A549 (cell line): ENCODE measurements at regions not wholly inside any gene's neighbourhood (a gene's known extent, or its start where the extent isn't known, plus 50 kb on each side); places are given as distances from the start of the nearest gene placed in this dataset.
A peak's percentile ranks its signal among the peaks of the same experiment; 100 is the strongest.

Experiments
- ATAC-seq, 2 experiments: fragments of 200-7000 bp in 1 of 2; fragments of >200 bp in 1 of 2; cut with Nextera tagmentation in 1 of 2; cut with Tn5 transposase in 1 of 2; 3 replicates each; pipeline versions ENCODE4 v1.8.0 to v1.9.1; 2018 to 2020; ENCODE audit warnings: mild to moderate bottlenecking in 1 of 2, moderate library complexity in 1 of 2
- CTCF ChIA-PET: fragments of 300-600 bp; sonication (Branson Sonifier 250); formaldehyde crosslinking; extraction: SDS; loops from one replicate; lab custom pipeline; 2021; ENCODE audit warnings: antibody characterized with exemption, inconsistent platforms; lab: Yijun Ruan, JAX
- POLR2A ChIA-PET: fragments of 350-600 bp; formaldehyde crosslinking; extraction: SDS; loops from one replicate; lab custom pipeline; 2021; ENCODE audit warnings: antibody characterized with exemption, inconsistent platforms; lab: Yijun Ruan, JAX
- DNase-seq, 2 experiments: peaks; one replicate each; pipeline versions ENCODE4 v3.0.0 to v3.0.0-alpha.2; 2011 to 2016; ENCODE audit warnings: low read depth in 1 of 2, low spot score in 1 of 2
- FAIRE-seq: peaks from 2 replicates; lab custom pipeline; 2011; peaks lifted over from hg19 to GRCh38; lab: Jason Lieb, UNC
- H3K27ac ChIP-seq, 2 experiments: fragments of >200 bp; sonication (Bioruptor Twin); formaldehyde crosslinking; 3 replicates each; pipeline ENCODE4 v1.5.1; 2016 to 2017
- H3K4me1 ChIP-seq: fragments of >200 bp; sonication (Bioruptor Twin); formaldehyde crosslinking; 3 replicates; pipeline ENCODE4 v1.6.1; 2016
- H3K4me2 ChIP-seq: fragments of >200 bp; sonication (Bioruptor Twin); formaldehyde crosslinking; 3 replicates; pipeline ENCODE4 v1.6.1; 2016
- H3K4me3 ChIP-seq: fragments of >200 bp; sonication (Bioruptor Twin); formaldehyde crosslinking; 3 replicates; pipeline ENCODE4 v1.5.1; 2016
- H3K9me3 ChIP-seq: fragments of >200 bp; sonication (Bioruptor Twin); formaldehyde crosslinking; 3 replicates; pipeline ENCODE4 v1.6.1; 2016
- BHLHE40 ChIP-seq: IDR thresholded peaks from 2 replicates; pipeline ENCODE4 v1.6.1; 2012; ENCODE audit warnings: low read depth, low read length, inconsistent platforms
- CEBPB ChIP-seq, 2 experiments: fragments of >200 bp in 1 of 2; sonication (Bioruptor Twin) in 1 of 2; formaldehyde crosslinking in 1 of 2; IDR thresholded peaks; 2 replicates each; pipeline ENCODE4 v1.6.1; 2012 to 2016
- CHD4 ChIP-seq: fragments of 200-600 bp; sonication (generic); IDR thresholded peaks from 2 replicates; pipeline ENCODE4 v1.6.1; 2016; ENCODE audit warnings: antibody characterized with exemption, mild to moderate bottlenecking, borderline replicate concordance
- EHMT2 ChIP-seq: fragments of 200-600 bp; sonication (generic); IDR thresholded peaks from 2 replicates; pipeline ENCODE4 v1.6.1; 2016; ENCODE audit warnings: antibody characterized with exemption, low read depth, mild to moderate bottlenecking, moderate library complexity
- ESRRA ChIP-seq: fragments of 150-350 bp; IDR thresholded peaks from 2 replicates; pipeline ENCODE4 v1.6.1; 2014; ENCODE audit warnings: mild to moderate bottlenecking, low read length, borderline replicate concordance
- FOSB ChIP-seq: fragments of 250-450 bp; sonication (Bioruptor Pico); IDR thresholded peaks from 2 replicates; pipeline ENCODE4 v1.5.0; 2020; ENCODE audit warnings: mild to moderate bottlenecking, moderate library complexity
- FOSL2 ChIP-seq, 2 experiments: fragments of 450-650 bp in 1 of 2; fragments of >200 bp in 1 of 2; sonication (Bioruptor Twin) in 1 of 2; formaldehyde crosslinking; IDR thresholded peaks; 2 replicates each; pipeline versions ENCODE4 v1.5.0 to v1.6.1; 2016 to 2020; ENCODE audit warnings: mild to moderate bottlenecking in 1 of 2, moderate library complexity in 1 of 2
- FOXS1 ChIP-seq: fragments of 250-450 bp; sonication (Bioruptor Pico); IDR thresholded peaks from 2 replicates; pipeline ENCODE4 v1.5.0; 2020; ENCODE audit warnings: mild to moderate bottlenecking, moderate library complexity
- HOXB5 ChIP-seq: fragments of 250-450 bp; sonication (Bioruptor Pico); IDR thresholded peaks from 2 replicates; pipeline ENCODE4 v1.5.0; 2020; ENCODE audit warnings: mild to moderate bottlenecking, moderate library complexity
- KDM1A ChIP-seq: fragments of 200-600 bp; sonication (generic); IDR thresholded peaks from 2 replicates; pipeline ENCODE4 v1.6.1; 2016; ENCODE audit warnings: low read depth, mild to moderate bottlenecking
- MYC ChIP-seq: IDR thresholded peaks from 2 replicates; pipeline ENCODE4 v1.6.1; 2012; ENCODE audit warnings: mild to moderate bottlenecking, inconsistent platforms, low read length, improper control_type of control experiment, borderline replicate concordance
- NR3C1 ChIP-seq: fragments of >200 bp; sonication (Bioruptor Twin); formaldehyde crosslinking; IDR thresholded peaks from 3 replicates; pipeline ENCODE4 v1.6.1; 2017
- RAD21 ChIP-seq, 2 experiments: fragments of >200 bp in 1 of 2; sonication (Bioruptor Twin) in 1 of 2; formaldehyde crosslinking in 1 of 2; IDR thresholded peaks in 1 of 2; conservative IDR thresholded peaks in 1 of 2; 2 replicates in 1 of 2; 3 replicates in 1 of 2; pipeline ENCODE4 v1.6.1; 2012 to 2018; ENCODE audit warnings: inconsistent platforms in 1 of 2
- RARB ChIP-seq: fragments of 250-450 bp; sonication (Bioruptor Pico); IDR thresholded peaks from 2 replicates; pipeline ENCODE4 v1.8.0; 2021; ENCODE audit warnings: mild to moderate bottlenecking, moderate library complexity
- RCOR1 ChIP-seq: fragments of 150-350 bp; IDR thresholded peaks from 2 replicates; pipeline ENCODE4 v1.6.1; 2014; ENCODE audit warnings: antibody characterized with exemption, low read length, low read depth
- RFX5 ChIP-seq: fragments of 450-650 bp; IDR thresholded peaks from 2 replicates; pipeline ENCODE4 v1.7.1; 2014; ENCODE audit warnings: antibody characterized with exemption, mild to moderate bottlenecking, moderate library complexity
- SMC3 ChIP-seq: fragments of >200 bp; sonication (Bioruptor Twin); formaldehyde crosslinking; IDR thresholded peaks from 3 replicates; pipeline ENCODE4 v1.6.1; 2018; ENCODE audit warnings: inconsistent platforms
- SREBF2 ChIP-seq: fragments of 450-650 bp; IDR thresholded peaks from 2 replicates; pipeline ENCODE4 v1.6.1; 2014; ENCODE audit warnings: mild to moderate bottlenecking, moderate library complexity
- TP53 ChIP-seq: fragments of 250-450 bp; sonication (Bioruptor Pico); IDR thresholded peaks from 2 replicates; pipeline ENCODE4 v1.5.0; 2021; ENCODE audit warnings: mild to moderate bottlenecking, moderate library complexity
- ZFP36 ChIP-seq: fragments of 450-650 bp; IDR thresholded peaks from 2 replicates; pipeline ENCODE4 v1.6.1; 2014; ENCODE audit warnings: borderline replicate concordance; ENCODE audit not compliant: partially characterized antibody
- WGBS: methylation state at CpG from one replicate; pipeline ENCODE4 v1.1.6; 2017; ENCODE audit errors: missing lambda C conversion rate; 5-methylcytosine and 5-hydroxymethylcytosine counted together
- TF ChIP-seq, protein P1 (sequence below): fragments of >200 bp; sonication (Bioruptor Twin); formaldehyde crosslinking; IDR thresholded peaks from 3 replicates; pipeline ENCODE4 v1.5.1; 2016
- TF ChIP-seq, protein P2 (sequence below): fragments of 150-350 bp; IDR thresholded peaks from 2 replicates; pipeline ENCODE4 v1.6.1; 2014; ENCODE audit warnings: low read depth, mild to moderate bottlenecking, low read length
- TF ChIP-seq, protein P3 (sequence below): IDR thresholded peaks from 2 replicates; pipeline ENCODE4 v1.6.1; 2012

DNA sequence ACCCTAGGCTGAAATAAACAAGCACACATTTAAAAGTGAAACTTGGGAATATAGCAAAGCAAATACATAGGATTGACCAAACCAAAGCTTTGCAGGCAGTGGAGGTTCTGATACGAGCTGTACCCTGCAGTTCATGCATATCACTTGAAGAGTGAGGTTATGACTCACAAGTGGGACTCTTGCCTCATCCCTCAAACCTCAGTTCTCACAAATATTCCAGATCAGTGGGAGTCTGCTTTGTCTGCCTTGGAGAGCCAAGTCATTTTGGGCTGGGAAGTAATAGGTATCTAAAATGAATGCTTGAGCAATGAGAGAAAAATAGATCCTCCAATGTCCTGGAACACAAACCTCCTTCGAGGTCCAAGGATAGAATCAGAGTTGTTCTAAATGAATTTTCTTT, 116.4 kb downstream of the LRIG3 start:
- Histone ChIP-seq H3K4me2 (no peak overlapping the region), H3K27ac (no peak overlapping the region), H3K4me3 (no peak overlapping the region), H3K9me3 (no peaks in the 10 kb centered on the region), H3K4me1 (no peaks in the 10 kb centered on the region)
- WGBS: 12% methylated on average over 2 of the region's 2 CpGs
- TF ChIP-seq CHD4: no peak
- TF ChIP-seq FOSL2 (IDR thresholded peaks at IDR 0.05): no peak
- no peak for TF ChIP-seq FOSL2 (CRISPR knock-in tag; IDR thresholded peaks at IDR 0.05)
- 0 out of 4 replicates have a peak, but pooled peaks of 1 of the 2 experiments have one; percentile 13 for TF ChIP-seq CEBPB (IDR thresholded peaks at IDR 0.05)
- ATAC-seq (peak; percentile 44 to 56; a peak in 1 of 6 replicates), FAIRE-seq (no peak), DNase-seq (peak in 1 of 2 experiments; percentile 7)
- ChIA-PET POLR2A (no interaction called here), CTCF (interaction anchor here (0.8 to 1.1 kb wide), 2 partner anchors 17 to 158 kb away, joined by 3 to 5 read pairs; no protein-coding TSS in a partner anchor)

DNA sequence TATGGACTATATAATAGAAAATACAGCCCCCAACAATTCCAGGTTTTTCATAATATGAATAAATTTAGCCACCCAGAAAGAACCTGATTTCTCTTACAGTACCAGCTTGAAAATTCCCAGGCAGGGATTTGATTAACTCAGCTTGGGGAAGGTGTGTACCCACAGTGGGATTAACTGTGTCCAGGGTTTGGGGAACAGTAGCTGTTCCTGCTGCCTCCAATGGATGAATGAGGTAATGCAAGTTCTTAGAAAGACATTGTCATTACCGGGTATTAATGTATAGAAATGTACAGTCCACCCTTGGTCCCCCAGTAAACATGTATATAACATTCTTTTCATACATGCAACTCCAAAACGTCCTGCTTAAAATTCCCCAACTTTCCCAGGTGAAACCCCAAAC, 115.6 kb downstream of the LRIG3 start:
- DNase-seq (peak; percentile 9 to 23), ATAC-seq (peak; percentile 47 to 79; a peak in 3 of 6 replicates), FAIRE-seq (no peak)
- no peaks in the 10 kb centered on the region for H3K4me1 ChIP-seq
- H3K9me3 ChIP-seq: no peaks in the 10 kb centered on the region
- no peak overlapping the region for H3K27ac ChIP-seq
- WGBS: 14% methylated on average over 2 of the region's 2 CpGs
- POLR2A ChIA-PET: no interaction called here
- CTCF ChIA-PET: interaction anchor here (0.8 to 1.5 kb wide), 4 partner anchors 10 to 264 kb away, joined by 3 to 5 read pairs (median 4); no protein-coding TSS in a partner anchor
- H3K4me3 ChIP-seq: no peak overlapping the region
- no peak overlapping the region for H3K4me2 ChIP-seq
- TF ChIP-seq RAD21 (conservative IDR thresholded peaks at IDR 0.05 in 1 of 2, IDR thresholded peaks at IDR 0.05 in 1 of 2) (peak in 1 of 2 experiments; percentile 35; a peak in 2 of 5 replicates), FOXS1 (CRISPR knock-in tag) (no peak), ESRRA (no peak), EHMT2 (no peak)
- TF ChIP-seq, protein P1, sequence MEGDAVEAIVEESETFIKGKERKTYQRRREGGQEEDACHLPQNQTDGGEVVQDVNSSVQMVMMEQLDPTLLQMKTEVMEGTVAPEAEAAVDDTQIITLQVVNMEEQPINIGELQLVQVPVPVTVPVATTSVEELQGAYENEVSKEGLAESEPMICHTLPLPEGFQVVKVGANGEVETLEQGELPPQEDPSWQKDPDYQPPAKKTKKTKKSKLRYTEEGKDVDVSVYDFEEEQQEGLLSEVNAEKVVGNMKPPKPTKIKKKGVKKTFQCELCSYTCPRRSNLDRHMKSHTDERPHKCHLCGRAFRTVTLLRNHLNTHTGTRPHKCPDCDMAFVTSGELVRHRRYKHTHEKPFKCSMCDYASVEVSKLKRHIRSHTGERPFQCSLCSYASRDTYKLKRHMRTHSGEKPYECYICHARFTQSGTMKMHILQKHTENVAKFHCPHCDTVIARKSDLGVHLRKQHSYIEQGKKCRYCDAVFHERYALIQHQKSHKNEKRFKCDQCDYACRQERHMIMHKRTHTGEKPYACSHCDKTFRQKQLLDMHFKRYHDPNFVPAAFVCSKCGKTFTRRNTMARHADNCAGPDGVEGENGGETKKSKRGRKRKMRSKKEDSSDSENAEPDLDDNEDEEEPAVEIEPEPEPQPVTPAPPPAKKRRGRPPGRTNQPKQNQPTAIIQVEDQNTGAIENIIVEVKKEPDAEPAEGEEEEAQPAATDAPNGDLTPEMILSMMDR: peak; percentile 17; the same call in 1 of the 3 replicates

DNA sequence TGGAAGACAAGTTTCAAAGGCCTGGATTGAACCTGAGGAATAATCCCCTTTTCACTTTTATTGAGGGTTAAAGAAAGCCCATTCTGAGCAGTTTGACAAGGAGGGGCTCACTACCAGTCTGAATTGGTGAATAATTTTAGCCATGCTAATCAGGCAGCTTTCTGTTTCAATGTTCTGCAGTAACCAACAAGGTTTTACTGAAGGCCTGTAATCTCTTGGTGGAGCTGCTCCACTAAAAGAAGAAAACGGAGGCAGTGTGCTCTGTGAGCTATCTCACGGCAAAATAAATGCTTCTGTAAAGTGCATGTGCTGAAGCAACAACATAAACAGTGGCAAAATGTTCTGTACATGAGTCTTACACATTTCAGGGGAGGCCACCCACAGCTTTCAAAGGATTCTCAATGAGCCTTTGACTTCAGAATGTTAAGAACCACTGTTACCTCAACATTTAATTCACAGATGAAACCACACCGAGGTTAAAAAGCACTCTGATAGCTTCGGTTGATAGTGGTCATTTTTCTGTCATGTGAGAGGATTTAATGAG, 111.2 kb downstream of the LRIG3 start:
- CTCF ChIA-PET: interaction anchor here (0.7 kb wide), 1 partner anchor 269 kb away, joined by 3 read pairs; no protein-coding TSS in a partner anchor
- no peak overlapping the region for H3K4me3 ChIP-seq
- no peaks in the 10 kb centered on the region for H3K9me3 ChIP-seq
- H3K27ac ChIP-seq: no peak overlapping the region
- H3K4me2 ChIP-seq: no peak overlapping the region
- FAIRE-seq (no peak), ATAC-seq (no peak)
- 56% methylated on average over 4 of the region's 4 CpGs for WGBS
- POLR2A ChIA-PET: no interaction called here
- no peaks in the 10 kb centered on the region for H3K4me1 ChIP-seq
- TF ChIP-seq FOSB (no peak), RFX5 (no peak), NR3C1 (no peak), BHLHE40 (no peak), ZFP36 (no peak), SMC3 (no peak), SREBF2 (no peak), RARB (CRISPR knock-in tag) (no peak), RCOR1 (no peak), TP53 (CRISPR knock-in tag) (no peak), MYC (no peak), KDM1A (no peak), HOXB5 (no peak)
- TF ChIP-seq, protein P2, sequence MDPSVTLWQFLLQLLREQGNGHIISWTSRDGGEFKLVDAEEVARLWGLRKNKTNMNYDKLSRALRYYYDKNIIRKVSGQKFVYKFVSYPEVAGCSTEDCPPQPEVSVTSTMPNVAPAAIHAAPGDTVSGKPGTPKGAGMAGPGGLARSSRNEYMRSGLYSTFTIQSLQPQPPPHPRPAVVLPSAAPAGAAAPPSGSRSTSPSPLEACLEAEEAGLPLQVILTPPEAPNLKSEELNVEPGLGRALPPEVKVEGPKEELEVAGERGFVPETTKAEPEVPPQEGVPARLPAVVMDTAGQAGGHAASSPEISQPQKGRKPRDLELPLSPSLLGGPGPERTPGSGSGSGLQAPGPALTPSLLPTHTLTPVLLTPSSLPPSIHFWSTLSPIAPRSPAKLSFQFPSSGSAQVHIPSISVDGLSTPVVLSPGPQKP: no peak
- TF ChIP-seq, protein P3, sequence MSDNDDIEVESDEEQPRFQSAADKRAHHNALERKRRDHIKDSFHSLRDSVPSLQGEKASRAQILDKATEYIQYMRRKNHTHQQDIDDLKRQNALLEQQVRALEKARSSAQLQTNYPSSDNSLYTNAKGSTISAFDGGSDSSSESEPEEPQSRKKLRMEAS: no peak
- TF ChIP-seq, all 56 proteins: peak for 0
- no peak for DNase-seq
